IMR-90 (cell line): ENCODE measurements at regions not wholly inside any gene's neighbourhood (a gene's known extent, or its start where the extent isn't known, plus 50 kb on each side); places are given as distances from the start of the nearest gene placed in this dataset.

Experiments used
- CHD1 ChIP-seq: IDR thresholded peaks from 2 replicates; pipeline ENCODE4 v1.6.1; 2012; ENCODE audit warnings: low read depth, low read length, improper control_type of control experiment
- CTCF ChIP-seq: conservative IDR thresholded peaks from 2 replicates; pipeline ENCODE4 v1.5.1; 2012; ENCODE audit warnings: mild to moderate bottlenecking, low read depth, low read length, improper control_type of control experiment
- MAFK ChIP-seq: IDR thresholded peaks from 2 replicates; pipeline ENCODE4 v1.6.1; 2012; ENCODE audit warnings: low read depth, low read length, improper control_type of control experiment
- RAD21 ChIP-seq: IDR thresholded peaks from 2 replicates; pipeline ENCODE4 v1.6.1; 2012; ENCODE audit warnings: low read length, improper control_type of control experiment

GRCh38 chr3:163929069-163929652, 1149.1 kb downstream of the SI start:
- TF ChIP-seq CTCF: no peak
- no peak for TF ChIP-seq CHD1
- no peak for TF ChIP-seq MAFK
- TF ChIP-seq RAD21: no peak
